Panc1 (cell line): ENCODE measurements at regions not wholly inside any gene's neighbourhood (a gene's known extent, or its start where the extent isn't known, plus 50 kb on each side); places are given as distances from the start of the nearest gene placed in this dataset.

ENCODE experiments used
- CTCF ChIP-seq: fragments of 450-650 bp; IDR thresholded peaks from 2 replicates; pipeline ENCODE4 v1.5.1; 2017; ENCODE audit warnings: mild to moderate bottlenecking
- POLR2AphosphoS5 ChIP-seq: IDR thresholded peaks from 2 replicates; pipeline ENCODE4 v1.6.1; 2012; ENCODE audit warnings: mild to moderate bottlenecking, low read depth, low read length, moderate library complexity
- REST ChIP-seq, 2 experiments: IDR thresholded peaks; 2 replicates each; pipeline ENCODE4 v1.6.1; 2011 to 2012; ENCODE audit warnings: low read depth in 2 of 2, control low read depth in 1 of 2, low read length in 1 of 2, mild to moderate bottlenecking in 1 of 2, moderate library complexity in 1 of 2; ENCODE audit not compliant: insufficient read depth in 1 of 2
- SIN3A ChIP-seq: IDR thresholded peaks from 2 replicates; pipeline ENCODE4 v1.6.1; 2012; ENCODE audit warnings: low read depth, mild to moderate bottlenecking, low read length, moderate library complexity, borderline replicate concordance; ENCODE audit not compliant: insufficient read depth

DNA sequence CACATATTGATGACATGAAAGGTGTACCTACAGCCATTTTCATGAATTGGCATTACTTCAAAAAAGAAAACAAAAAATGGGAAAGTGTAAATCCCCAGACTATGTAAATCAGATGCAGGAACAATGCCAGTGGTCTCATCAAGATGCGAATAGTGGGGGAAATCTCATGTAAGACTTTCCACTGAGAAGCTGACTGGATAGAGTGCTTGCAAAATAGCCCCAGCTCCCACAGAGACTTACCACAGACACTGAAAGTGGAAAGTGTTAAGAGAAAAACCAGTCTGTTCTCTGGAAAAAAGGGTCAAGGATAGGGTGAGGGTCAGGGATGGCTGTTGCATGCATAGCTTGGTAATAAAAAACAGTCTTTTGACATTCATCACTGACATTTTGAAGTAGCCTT lies 73.2 kb upstream of the ARMCX2 start:
- TF ChIP-seq POLR2AphosphoS5, result no peak
- TF ChIP-seq REST (IDR thresholded peaks at IDR 0.05; ENCODE audit: insufficient read depth in 1 of 2, low read depth in 2 of 2, low read length in 1 of 2), result no peak
- no peak for TF ChIP-seq CTCF
- TF ChIP-seq SIN3A, result no peak
